Activated CD4-positive, alpha-beta T cell treated with anti-CD3 and anti-CD28 coated beads for 1 hour (primary cell): ENCODE measurements at regions not wholly inside any gene's neighbourhood (a gene's known extent, or its start where the extent isn't known, plus 50 kb on each side); places are given as distances from the start of the nearest gene placed in this dataset.

ENCODE experiments used
- DNase-seq: peaks from one replicate; pipeline ENCODE4 v3.0.0-alpha.2; 2020

DNA sequence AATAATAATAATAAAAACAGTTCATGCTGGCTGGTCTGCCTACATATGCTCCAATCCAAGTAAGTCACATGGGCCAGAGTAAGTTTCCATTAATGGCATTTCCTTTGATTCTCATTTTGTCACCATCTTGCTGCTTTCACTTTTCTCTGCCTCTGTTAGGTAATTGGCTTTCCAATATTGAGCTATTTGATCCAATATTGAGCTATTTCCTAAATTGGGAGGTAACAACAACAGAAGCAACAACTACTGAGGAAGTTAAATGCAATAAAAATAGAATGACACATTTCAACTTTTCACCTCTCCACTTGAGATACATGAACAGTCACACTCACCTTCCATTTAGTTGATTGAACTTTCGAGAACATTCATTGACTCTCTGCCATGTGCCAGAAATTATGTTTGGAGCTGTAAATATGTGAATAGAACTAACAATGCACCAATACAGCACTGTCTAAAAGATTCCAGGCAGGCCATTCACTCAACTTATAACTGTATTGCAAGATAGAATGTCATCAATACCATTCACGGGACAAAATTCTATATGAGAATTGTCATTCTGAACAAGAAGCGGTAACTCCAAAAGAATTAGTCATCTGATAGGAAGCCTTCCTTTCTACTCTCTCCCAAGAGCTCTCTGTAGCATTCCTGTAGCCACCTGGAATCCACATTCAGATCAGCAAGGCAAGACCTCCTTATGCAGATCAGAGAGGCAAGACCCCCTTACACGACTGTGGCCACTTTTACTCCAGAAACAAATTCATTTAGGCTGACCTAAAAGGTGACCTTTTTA, 136.4 kb downstream of the PHLDA1 start:
- DNase-seq, result no peak

GRCh38 chr12:75893765-75894164, 137.8 kb downstream of the PHLDA1 start:
- no peak for DNase-seq

GRCh38 chr12:75892731-75893408, 138.7 kb downstream of the PHLDA1 start:
- DNase-seq, result no peak

GRCh38 chr12:75891072-75891471, 140.5 kb downstream of the PHLDA1 start:
- DNase-seq, result no peak

- DNase-seq, result no peak
These were observed 140.9 kb downstream of the PHLDA1 start for GRCh38 chr12:75890660-75891059.

DNA sequence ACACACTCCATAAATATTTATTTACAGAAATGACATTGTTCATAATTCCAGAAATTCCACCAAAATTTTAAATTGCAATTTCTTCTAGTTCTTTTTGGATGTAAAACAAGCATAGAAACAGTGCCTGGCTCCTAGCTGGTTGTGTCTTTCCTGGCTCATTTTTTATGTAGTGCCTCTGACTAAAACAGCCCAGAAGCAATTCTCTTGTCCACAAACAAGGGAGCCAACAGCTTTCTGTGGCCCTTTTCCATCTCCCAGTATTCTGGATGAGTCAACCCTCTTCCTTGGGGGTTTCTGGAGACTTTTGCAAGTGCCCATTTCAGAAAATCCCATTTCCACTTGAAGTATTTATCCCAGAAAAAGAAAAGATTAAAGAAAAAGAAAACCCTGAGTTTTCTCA, 141.4 kb downstream of the PHLDA1 start:
- DNase-seq, result no peak

- DNase-seq, result no peak
These were observed 142.5 kb downstream of the PHLDA1 start for GRCh38 chr12:75888874-75889613.

DNA sequence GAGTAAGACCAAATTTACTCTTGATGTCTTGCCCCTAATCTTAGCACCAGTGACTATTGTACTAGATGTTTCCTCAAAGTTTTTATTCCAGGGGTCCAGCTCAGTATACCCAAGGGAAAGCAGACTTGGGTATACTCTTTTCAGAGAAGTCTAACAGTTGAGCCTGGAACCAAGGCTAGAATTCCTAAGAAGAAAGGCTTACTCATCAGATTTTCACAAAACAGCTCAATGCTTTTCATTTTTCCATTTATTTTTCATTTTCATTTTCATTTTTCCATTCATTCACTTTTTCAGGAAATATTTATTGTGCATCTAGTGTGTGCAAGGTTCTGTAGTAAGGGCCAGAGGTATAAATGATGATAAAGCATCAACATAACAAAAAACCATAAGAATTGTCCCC, 143.2 kb downstream of the PHLDA1 start:
- no peak for DNase-seq

DNA sequence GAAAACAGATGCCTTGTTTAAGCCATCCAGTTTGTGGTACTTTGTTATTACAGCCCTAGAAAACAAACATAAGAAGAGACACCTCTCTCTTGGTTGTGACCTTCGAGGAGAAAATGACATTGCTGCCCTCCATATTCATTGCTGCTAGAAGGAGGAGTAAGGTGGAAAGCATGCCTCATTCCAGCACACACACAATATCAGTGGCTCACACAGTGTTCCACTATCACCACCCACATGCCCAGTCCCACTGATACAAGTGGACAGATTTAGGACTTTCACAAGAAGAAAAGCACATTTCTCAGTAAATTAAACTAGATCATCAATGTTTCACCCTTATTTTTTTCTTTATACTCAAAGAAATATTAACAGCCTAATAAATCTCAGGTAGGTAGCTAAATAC, 143.6 kb downstream of the PHLDA1 start:
- DNase-seq, result no peak

DNA sequence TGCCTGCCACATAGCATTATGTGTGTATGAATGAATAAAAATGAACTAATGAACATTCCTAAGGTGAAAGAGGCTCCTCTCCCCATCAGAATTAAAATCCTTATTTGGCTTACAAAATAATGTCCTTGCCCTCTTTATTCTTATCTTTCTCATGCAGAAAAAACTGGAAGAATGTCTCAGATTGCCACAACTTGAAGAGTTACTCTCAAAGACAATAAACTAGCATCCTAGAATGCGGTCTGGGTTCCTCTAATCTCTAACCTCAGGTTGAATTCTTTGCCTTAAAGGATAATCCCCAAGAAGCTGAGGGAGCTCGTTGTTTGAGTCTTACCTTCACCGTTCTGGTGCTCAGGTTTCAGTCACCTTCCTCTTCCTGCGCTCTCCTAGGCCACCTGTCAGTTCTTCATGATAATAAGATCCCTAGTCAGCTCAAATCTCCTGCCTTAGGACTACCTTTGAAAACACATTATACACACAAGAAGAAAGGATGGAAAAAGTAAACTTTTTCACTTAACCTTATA, 147.1 kb downstream of the PHLDA1 start:
- DNase-seq, result no peak

GRCh38 chr12:75883241-75883640, 148.3 kb downstream of the PHLDA1 start:
- DNase-seq, result no peak

- DNase-seq, result no peak
These were observed 149.2 kb downstream of the PHLDA1 start for GRCh38 chr12:75882421-75882820.

DNA sequence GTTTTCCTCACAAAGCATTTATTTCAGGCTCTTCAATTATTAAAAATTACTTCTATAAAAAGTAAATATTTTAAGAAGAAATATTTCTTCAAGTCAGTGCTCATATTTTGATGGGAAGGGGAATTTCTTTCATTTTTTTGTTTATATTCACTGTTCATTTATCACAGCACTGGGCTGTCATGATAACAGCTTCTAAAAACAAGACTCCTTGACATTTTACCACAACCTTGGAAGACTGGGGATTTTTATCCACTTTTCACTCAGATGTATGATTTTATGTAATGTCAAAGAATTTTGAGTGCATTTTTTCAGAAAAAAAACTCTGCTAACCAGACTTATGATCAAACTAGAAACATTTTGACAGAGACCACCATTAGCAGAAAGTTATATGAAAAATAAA, 149.7 kb downstream of the PHLDA1 start:
- no peak for DNase-seq

DNA sequence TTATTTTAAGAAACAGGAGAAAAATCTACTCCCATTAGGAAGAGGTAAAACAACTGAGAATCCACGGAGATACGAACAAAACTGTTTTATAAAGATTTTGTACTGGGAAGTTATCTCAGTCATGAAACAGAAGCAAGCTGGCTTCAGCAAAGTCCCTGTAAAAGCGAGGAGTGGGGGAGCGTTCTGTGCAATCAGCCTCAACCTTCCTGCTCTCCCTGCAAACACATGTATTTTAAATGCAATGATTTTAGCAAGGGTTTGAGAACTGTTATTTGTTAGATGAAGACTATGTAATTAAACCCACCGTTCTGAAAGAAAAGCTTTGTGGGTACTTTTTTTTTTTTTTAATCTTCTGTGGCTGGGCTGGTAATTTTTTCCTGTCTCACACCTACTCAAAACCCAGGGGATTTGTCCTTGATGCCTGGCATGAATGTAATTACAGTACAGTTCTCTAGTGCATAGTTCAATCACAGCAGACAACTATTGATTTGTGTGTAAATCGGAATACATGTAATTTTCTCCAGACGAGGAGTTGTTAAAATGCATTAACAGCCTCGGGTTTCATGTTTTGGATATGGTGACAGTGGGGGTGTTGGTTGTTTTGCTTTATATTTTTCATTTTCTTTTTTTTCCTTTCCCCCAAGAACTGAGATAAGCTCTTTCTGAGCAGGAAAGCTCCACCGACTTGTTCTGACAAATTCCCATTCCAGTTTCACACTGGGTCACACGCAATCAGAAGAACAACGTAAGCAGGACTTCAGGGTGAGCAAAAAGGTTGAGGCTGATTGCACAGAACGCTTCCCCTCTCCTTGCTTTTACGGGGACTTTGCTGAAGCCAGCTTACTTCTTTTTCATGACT, 153.6 kb downstream of the PHLDA1 start:
- DNase-seq, result no peak

DNA sequence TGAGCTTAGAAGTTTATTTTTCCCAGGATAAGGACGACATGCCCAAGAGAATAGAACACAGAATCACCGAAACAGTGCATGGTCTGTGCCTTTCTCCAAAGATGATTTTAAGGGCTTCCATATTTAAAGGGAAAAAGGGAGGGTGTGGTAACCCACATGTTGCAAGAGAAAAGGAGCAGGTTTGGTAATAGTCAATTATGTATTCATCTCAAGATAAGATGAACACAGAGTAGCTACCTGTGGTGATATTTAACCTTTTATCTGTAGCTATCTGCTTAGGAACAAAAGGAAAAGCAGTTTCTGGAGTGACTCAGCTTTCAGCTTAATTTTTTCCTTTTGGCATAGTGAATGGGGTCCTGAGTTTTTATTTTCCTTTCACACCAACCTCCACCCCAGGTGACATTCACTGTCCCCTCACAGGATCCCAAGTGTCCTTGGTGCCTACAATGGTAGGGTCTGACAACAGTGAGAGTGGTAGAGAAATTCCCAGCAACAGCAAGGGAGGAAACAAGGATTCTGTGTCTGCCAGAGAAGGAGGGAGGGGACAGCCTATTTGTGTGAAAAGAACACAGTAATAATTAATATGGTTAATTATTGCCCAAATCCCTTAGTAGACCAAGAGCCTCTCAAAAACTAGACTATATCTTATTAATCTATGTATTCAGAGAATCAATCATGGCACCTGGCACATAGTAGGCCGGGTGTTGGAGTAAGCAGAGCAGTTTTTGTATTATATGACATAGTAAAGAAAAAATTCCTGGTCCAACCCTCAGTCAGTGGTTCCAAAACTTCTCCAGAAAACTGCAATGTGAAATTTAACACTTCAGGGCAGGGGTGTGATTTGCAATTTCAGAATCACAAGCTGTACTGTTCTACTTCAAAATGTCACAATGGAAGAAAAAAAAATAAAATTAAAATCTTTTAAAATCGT, 154.5 kb downstream of the PHLDA1 start:
- no peak for DNase-seq

DNA sequence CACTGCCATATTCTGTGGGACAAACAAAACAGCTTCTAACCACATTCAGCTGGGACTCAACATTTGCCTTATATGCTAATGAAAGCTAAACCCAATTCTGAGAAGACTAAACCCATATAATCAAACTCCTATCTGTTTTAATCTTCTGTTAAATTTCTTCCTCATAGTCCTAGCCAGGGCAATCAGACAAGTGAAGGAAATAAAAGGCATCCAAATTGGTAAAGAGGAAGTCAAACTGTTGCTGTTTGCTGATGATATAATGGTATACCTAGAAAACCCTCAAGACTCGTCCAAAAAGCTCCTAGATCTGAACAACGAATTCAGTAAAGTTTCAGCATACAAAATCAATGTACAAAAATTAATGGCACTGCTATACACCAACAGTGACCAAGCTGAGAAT, 157.1 kb downstream of the PHLDA1 start:
- no peak for DNase-seq

DNA sequence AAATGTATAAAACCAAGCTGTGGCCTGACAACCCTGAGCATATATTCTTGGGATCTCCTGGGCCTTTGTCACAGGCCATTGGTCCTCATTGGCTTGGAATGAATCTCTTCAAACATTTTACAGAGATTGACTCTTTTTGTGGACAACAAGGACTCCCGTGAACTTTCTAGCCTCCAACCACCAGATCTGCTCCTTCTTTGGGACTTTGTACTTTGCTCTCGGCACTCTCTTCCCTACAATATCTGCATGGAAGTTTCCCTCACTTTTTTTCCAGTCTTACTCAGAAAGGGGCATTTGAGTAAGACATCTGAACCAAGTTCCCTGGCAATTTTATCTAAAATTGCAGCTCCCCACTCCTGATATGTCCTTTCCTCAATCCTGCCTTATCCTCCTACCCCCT, 158.8 kb downstream of the PHLDA1 start:
- DNase-seq, result no peak

GRCh38 chr12:75870878-75871277, 160.7 kb downstream of the PHLDA1 start:
- no peak for DNase-seq

DNA sequence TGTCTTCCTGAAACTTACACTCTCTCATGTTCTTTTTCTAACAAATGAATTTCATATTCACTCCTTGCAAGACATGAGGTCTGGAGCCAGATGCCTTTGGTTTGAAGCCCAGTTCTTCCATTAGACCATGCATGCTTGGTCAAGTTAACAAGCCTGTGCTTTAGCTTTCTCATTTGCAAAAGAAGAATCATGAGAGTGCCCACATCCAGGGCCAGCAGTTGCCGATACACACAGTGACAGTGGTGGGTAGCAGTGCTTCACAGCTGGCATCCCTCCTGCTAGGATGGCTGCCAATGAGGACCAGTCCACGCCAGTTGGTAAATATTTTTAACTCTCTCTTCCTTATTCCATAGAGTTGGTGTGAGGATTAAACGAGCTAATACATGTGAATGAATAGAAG, 163.1 kb downstream of the PHLDA1 start:
- DNase-seq, result no peak

- DNase-seq, result no peak
These were observed 166.3 kb downstream of the PHLDA1 start for GRCh38 chr12:75865315-75865714.

GRCh38 chr12:75864161-75864560, 167.4 kb downstream of the PHLDA1 start:
- no peak for DNase-seq

DNA sequence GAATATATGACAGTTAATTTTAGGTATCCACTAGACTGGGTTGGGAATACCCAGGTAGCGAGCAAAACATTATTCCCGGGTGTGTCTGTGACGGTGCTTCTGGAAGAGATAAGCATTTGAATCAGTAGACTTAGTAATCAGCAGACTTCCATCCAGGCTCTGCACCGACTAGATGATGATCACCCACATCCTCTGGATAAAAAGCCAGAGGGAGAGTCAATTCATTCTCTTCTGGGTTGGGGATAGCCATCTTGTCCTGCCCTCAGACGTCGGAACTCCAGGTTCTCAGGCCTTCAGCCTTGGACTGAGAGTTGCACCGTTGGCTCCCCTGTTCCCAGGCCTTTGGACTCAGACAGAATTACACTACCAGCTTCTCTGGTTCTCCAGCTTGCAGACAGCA, 168.0 kb downstream of the PHLDA1 start:
- DNase-seq, result no peak
